Pancreas (tissue), 10 donors: ENCODE measurements at regions not wholly inside any gene's neighbourhood (a gene's known extent, or its start where the extent isn't known, plus 50 kb on each side); places are given as distances from the start of the nearest gene placed in this dataset.

ENCODE experiments used
- ATAC-seq, 4 donors: fragments of 200-7000 bp; cut with Tn5 transposase; one replicate each; pipeline versions ENCODE4 v1.8.0 to v1.9.1; 2020; ENCODE audit warnings: mild to moderate bottlenecking in 4 of 4, moderate library complexity in 4 of 4
- DNase-seq, 6 donors: peaks; one replicate each; pipeline ENCODE4 v3.0.0-alpha.2; 2020
- FAIRE-seq: peaks from 2 replicates; lab custom pipeline; 2012; peaks lifted over from hg19 to GRCh38; lab: Jason Lieb, UNC
- H3K27ac ChIP-seq, 4 donors: fragments of 200-600 bp; sonication (generic); 1 replicate in 3 of 4; 2 replicates in 1 of 4; pipeline versions ENCODE4 v1.5.0 to v1.8.0; 2020
- H3K27me3 ChIP-seq, 4 donors: fragments of 200-600 bp; one replicate each; pipeline ENCODE4 v1.8.0; 2021
- H3K36me3 ChIP-seq, 3 donors: fragments of 200-600 bp; sonication (generic) in 1 of 3; one replicate each; pipeline versions ENCODE4 v1.5.0 to v1.8.0; 2020 to 2021
- H3K4me1 ChIP-seq, 3 donors: fragments of 200-600 bp; one replicate each; pipeline ENCODE4 v1.8.0; 2021
- H3K4me3 ChIP-seq, 4 donors: fragments of 200-600 bp; sonication (generic) in 2 of 4; one replicate each; pipeline versions ENCODE4 v1.5.0 to v1.8.0; 2020 to 2021
- H3K9me3 ChIP-seq, 4 donors: fragments of 200-600 bp; one replicate each; pipeline ENCODE4 v1.8.0; 2021
- CTCF ChIP-seq, 4 donors: fragments of 200-600 bp; sonication (generic) in 3 of 4; IDR thresholded peaks; one replicate each; pipeline versions ENCODE4 v1.5.0 to v1.8.0; 2021; ENCODE audit warnings: antibody characterized with exemption in 4 of 4
- WGBS, 2 donors: extraction: QIAGEN DNeasy Blood & Tissue Kit; methylation state at CpG; one replicate each; pipeline ENCODE4 v1.1.7; 2013; 5-methylcytosine and 5-hydroxymethylcytosine counted together
- intact Hi-C, 3 donors: fragments of 100-400 bp; cut with DNase I; formaldehyde crosslinking; loops; one replicate each; pipeline versions ENCODE4 v1.11.1 to v1.14.2; 2022
- donor health status: healthy with polysubstance abuse.
- donor health status: DM: no; HTN: no; CAD: no; lungs with moderate emphysema.
- donor health status: DM: no; HTN: no; CAD: no.
- donor health status: control.
- donor health status: control.
- donor health status: Bipolar disorder and iron deficiency.
- donor health status: DM: yes; HTN: yes; CAD: no.
- donor health status: DM: no; HTN: no; CAD: no.
- donor health status: DM: no; HTN: no; CAD: no.
- donor health status: DM: yes; HTN: yes; CAD: no.

GRCh38 chr14:38500125-38500524 lies 244.2 kb upstream of the CLEC14A start:
- no peaks in the 10 kb centered on the region for H3K4me1 ChIP-seq
- H3K9me3 ChIP-seq: no peaks in the 10 kb centered on the region
- intact Hi-C loops: no loop called here
- ATAC-seq (no peak), DNase-seq (no peak), FAIRE-seq (no peak)
- H3K27me3 ChIP-seq: no peaks in the 10 kb centered on the region
- TF ChIP-seq CTCF (IDR thresholded peaks at IDR 0.05): no peak
- H3K4me3 ChIP-seq: no peak overlapping the region
- no peaks in the 10 kb centered on the region for H3K36me3 ChIP-seq
- H3K27ac ChIP-seq: no peak overlapping the region

- ATAC-seq (no peak), FAIRE-seq (no peak), DNase-seq (no peak)
- TF ChIP-seq CTCF (IDR thresholded peaks at IDR 0.05): no peak
- no peaks in the 10 kb centered on the region for H3K27me3 ChIP-seq
- intact Hi-C loops: no loop called here
- no peaks in the 10 kb centered on the region for H3K36me3 ChIP-seq
- H3K9me3 ChIP-seq: peaks cover 0 to 4% (median 0%) of the 10 kb centered on the region in 4 donors
- 41 to 43% methylated on average over 1 of the region's 1 CpG for WGBS, 2 donors
- H3K27ac ChIP-seq: no peak overlapping the region
- no peak overlapping the region for H3K4me3 ChIP-seq
- H3K4me1 ChIP-seq: no peaks in the 10 kb centered on the region
Measured at GRCh38 chr14:38496092-38496491, 240.2 kb upstream of the CLEC14A start.

- H3K27me3 ChIP-seq: no peaks in the 10 kb centered on the region
- no peak overlapping the region for H3K4me3 ChIP-seq
- no peaks in the 10 kb centered on the region for H3K4me1 ChIP-seq
- no peaks in the 10 kb centered on the region for H3K36me3 ChIP-seq
- FAIRE-seq: no peak
- DNase-seq: no peak
- no peak for ATAC-seq
- H3K9me3 ChIP-seq: peaks cover 0 to 4% (median 0%) of the 10 kb centered on the region in 4 donors
- TF ChIP-seq CTCF (IDR thresholded peaks at IDR 0.05): no peak
- H3K27ac ChIP-seq: no peak overlapping the region
- intact Hi-C loops: no loop called here
Measured at GRCh38 chr14:38490273-38490672, 234.4 kb upstream of the CLEC14A start.

GRCh38 chr14:38485026-38485425 lies 229.1 kb upstream of the CLEC14A start:
- DNase-seq (no peak), ATAC-seq (no peak), FAIRE-seq (no peak)
- no peaks in the 10 kb centered on the region for H3K4me1 ChIP-seq
- TF ChIP-seq CTCF (IDR thresholded peaks at IDR 0.05): no peak
- intact Hi-C loops: no loop called here
- H3K36me3 ChIP-seq: no peaks in the 10 kb centered on the region
- no peaks in the 10 kb centered on the region for H3K27me3 ChIP-seq
- H3K9me3 ChIP-seq: no peaks in the 10 kb centered on the region
- H3K27ac ChIP-seq: no peak overlapping the region
- 25 to 35% methylated on average over 2 of the region's 2 CpGs for WGBS, 2 donors
- no peak overlapping the region for H3K4me3 ChIP-seq

GRCh38 chr14:38481952-38482678 lies 226.2 kb upstream of the CLEC14A start:
- TF ChIP-seq CTCF (IDR thresholded peaks at IDR 0.05): no peak
- WGBS, 2 donors: 52 to 59% methylated on average over 2 of the region's 2 CpGs
- no peaks in the 10 kb centered on the region for H3K27me3 ChIP-seq
- no peak for FAIRE-seq
- no peaks in the 10 kb centered on the region for H3K36me3 ChIP-seq
- intact Hi-C loops: no loop called here
- H3K4me1 ChIP-seq: no peaks in the 10 kb centered on the region
- no peak for DNase-seq
- H3K27ac ChIP-seq: no peak overlapping the region
- no peak for ATAC-seq
- no peaks in the 10 kb centered on the region for H3K9me3 ChIP-seq
- H3K4me3 ChIP-seq: no peak overlapping the region
